Lower leg skin (tissue), 3 donors: ENCODE measurements at regions not wholly inside any gene's neighbourhood (a gene's known extent, or its start where the extent isn't known, plus 50 kb on each side); places are given as distances from the start of the nearest gene placed in this dataset.

ENCODE experiments used
- POLR2A ChIP-seq, 2 donors: fragments of 450-650 bp; IDR thresholded peaks; one replicate each; pipeline ENCODE4 v1.6.1; 2016 to 2017; ENCODE audit warnings: antibody characterized with exemption in 2 of 2, mild to moderate bottlenecking in 1 of 2, moderate library complexity in 1 of 2
- TF ChIP-seq, protein P1 (sequence below), 3 donors: fragments of 450-650 bp; IDR thresholded peaks; one replicate each; pipeline ENCODE4 v1.5.1; 2016; ENCODE audit warnings: antibody characterized with exemption in 3 of 3, mild to moderate bottlenecking in 3 of 3, moderate library complexity in 2 of 3

DNA sequence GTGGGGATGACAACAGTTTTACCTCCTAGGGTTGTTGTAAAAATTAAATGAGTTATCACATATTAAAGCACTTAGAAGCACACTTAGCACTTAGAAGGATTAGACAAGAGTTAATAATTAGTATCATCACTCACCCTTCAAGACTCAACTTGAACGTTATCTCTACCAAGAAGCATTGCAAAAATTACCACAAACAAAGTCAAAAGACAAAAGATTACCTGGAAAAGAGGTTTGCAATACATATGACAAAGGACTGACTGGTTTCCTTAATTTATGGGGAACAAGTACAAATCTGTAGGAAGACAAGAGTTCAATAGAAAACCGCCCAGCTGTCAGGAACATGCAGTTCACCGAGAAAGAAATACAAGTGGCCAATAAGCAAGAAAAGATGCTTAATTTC, 93.3 kb upstream of the ATP1A1 start:
- TF ChIP-seq POLR2A (IDR thresholded peaks at IDR 0.05) = no peak
- TF ChIP-seq, protein P1, sequence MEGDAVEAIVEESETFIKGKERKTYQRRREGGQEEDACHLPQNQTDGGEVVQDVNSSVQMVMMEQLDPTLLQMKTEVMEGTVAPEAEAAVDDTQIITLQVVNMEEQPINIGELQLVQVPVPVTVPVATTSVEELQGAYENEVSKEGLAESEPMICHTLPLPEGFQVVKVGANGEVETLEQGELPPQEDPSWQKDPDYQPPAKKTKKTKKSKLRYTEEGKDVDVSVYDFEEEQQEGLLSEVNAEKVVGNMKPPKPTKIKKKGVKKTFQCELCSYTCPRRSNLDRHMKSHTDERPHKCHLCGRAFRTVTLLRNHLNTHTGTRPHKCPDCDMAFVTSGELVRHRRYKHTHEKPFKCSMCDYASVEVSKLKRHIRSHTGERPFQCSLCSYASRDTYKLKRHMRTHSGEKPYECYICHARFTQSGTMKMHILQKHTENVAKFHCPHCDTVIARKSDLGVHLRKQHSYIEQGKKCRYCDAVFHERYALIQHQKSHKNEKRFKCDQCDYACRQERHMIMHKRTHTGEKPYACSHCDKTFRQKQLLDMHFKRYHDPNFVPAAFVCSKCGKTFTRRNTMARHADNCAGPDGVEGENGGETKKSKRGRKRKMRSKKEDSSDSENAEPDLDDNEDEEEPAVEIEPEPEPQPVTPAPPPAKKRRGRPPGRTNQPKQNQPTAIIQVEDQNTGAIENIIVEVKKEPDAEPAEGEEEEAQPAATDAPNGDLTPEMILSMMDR (IDR thresholded peaks at IDR 0.05) = no peak
